ENCODE measurements at regions not wholly inside any gene's neighbourhood (a gene's known extent, or its start where the extent isn't known, plus 50 kb on each side); places are given as distances from the start of the nearest gene placed in this dataset.
"Not testable (repeated sequence)": the region's sequence is repeated elsewhere in the genome, so short reads cannot be mapped to it uniquely, and the experiment has no call there.

DNA sequence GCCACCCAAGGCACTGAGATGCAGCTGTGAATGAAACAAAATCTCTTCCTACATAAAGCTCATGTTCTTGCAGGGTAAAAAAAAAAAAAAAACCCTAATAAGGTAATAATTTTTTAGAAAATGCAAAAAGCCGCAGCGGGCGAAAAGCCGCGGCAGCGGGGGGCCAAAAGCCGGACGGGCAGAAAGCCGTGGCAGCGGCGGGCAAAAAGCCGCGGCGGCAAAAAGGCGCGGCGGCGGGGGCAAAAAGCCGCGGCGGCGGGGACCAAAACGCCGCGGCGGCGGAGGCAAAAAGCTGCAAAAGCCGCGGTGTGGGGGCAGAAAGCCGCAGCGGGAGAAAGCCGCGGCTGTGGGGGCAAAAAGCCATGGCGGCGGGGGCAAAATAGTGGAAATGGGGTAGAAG lies 198.9 kb downstream of the ZNF92 start:
- TF ChIP-seq, protein P1, sequence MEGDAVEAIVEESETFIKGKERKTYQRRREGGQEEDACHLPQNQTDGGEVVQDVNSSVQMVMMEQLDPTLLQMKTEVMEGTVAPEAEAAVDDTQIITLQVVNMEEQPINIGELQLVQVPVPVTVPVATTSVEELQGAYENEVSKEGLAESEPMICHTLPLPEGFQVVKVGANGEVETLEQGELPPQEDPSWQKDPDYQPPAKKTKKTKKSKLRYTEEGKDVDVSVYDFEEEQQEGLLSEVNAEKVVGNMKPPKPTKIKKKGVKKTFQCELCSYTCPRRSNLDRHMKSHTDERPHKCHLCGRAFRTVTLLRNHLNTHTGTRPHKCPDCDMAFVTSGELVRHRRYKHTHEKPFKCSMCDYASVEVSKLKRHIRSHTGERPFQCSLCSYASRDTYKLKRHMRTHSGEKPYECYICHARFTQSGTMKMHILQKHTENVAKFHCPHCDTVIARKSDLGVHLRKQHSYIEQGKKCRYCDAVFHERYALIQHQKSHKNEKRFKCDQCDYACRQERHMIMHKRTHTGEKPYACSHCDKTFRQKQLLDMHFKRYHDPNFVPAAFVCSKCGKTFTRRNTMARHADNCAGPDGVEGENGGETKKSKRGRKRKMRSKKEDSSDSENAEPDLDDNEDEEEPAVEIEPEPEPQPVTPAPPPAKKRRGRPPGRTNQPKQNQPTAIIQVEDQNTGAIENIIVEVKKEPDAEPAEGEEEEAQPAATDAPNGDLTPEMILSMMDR (IDR thresholded peaks at IDR 0.05) = not testable (repeated sequence)
- TF ChIP-seq POLR2A, POLR2AphosphoS5 (IDR thresholded peaks at IDR 0.05): not testable (repeated sequence)

Data from breast epithelium (tissue), 3 donors.